DMS79 (cell line): ENCODE measurements at regions not wholly inside any gene's neighbourhood (a gene's known extent, or its start where the extent isn't known, plus 50 kb on each side); places are given as distances from the start of the nearest gene placed in this dataset.
A peak's percentile ranks its signal among the peaks of the same experiment; 100 is the strongest.

Source experiments
- DNase-seq: peaks from one replicate; lab custom pipeline; 2025; lab: John Stamatoyannopoulos, UW

- DNase-seq: no peak
Measured at GRCh38 chr11:130640526-130640925, 192.1 kb downstream of the ADAMTS15 start.

DNA sequence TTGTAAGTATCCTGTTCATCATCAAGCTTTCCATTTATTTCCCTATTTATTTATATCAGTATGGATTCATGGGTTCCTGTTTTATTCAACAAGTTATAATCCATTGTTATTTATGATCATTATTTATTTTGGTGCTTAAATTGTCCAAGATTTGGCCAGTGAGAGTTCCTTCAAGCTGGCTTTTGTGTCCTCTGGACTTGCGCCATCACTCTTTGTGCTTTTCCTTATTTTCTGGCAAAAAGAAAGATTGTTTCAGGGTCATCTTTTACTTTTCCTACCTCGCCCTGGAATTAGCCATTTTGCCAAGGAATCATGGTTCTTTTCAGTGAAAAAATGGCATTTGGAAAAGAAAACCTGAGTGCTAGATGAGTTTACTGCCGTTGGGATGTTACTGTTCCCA, 193.4 kb downstream of the ADAMTS15 start:
- DNase-seq: no peak

GRCh38 chr11:130642994-130643393, 194.5 kb downstream of the ADAMTS15 start:
- no peak for DNase-seq

- no peak for DNase-seq
Measured at GRCh38 chr11:130644187-130644586, 195.7 kb downstream of the ADAMTS15 start.

DNA sequence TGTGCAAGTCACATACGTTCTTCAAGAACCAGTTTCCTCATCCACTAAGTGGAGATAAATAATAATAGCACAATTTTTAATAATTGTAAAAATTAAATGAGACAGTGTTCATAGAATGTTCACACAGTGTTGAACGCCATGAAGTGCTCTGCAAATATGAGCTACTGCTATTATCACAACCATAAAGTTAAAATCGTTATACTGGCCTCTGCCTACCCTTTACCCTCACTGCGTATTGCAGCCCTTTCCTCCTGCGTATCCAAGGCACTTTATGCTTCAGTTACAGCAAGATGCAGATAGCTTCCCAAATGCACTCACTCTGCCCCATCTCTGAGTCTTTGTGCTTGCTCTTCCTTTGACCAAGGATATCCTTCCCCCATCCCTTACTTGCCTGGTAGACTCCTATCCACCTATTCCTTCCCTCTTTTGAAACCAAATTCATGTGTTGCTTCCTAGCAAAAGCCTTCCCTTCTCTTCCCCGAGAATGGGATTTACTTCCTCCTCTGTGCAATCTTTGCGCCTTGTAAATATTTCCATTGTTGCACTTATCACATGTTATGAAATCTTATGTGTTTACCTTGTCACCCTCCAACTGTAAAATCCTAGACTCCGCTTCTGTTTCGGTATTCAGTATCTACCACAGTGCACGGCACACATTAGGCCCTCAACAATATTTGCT, 196.9 kb downstream of the ADAMTS15 start:
- no peak for DNase-seq

DNA sequence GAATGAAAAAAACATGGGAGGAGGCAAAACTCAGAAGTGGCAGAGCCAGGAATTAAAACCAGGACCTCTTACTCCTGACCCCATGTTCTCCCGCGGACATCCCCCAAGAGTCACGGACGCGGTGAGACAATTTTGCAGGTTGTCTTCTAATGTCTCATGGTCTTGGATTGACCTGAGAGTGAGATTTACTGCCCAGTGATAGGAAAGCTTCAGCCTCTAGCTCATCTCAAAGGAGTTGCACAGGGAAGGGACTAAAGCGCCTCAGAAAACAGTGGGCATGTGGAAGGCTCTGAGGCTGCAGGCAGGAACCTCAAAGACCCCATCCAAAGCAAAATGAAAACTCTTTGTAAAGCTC, 197.4 kb downstream of the ADAMTS15 start:
- DNase-seq: no peak

- no peak for DNase-seq
Measured at GRCh38 chr11:130646881-130647280, 198.4 kb downstream of the ADAMTS15 start.

DNA sequence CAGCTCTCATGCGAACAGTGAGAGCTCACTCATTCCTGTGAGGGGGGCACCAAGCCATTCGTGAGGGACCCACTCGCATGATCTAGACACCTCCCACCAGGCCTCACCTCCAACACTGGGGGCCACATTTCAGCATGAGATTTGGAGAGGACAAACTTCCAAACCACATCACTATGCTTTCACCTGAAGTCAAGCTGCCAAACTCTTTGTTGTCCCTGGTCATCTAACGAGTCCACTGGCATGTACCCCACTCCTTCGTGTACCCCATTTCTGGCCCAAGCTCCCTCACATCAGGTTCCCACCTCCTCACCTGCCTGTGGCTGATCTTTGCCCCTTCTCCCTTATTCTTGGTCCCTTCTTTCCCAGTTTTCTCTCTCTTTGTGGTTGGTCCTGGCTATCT, 198.9 kb downstream of the ADAMTS15 start:
- no peak for DNase-seq

DNA sequence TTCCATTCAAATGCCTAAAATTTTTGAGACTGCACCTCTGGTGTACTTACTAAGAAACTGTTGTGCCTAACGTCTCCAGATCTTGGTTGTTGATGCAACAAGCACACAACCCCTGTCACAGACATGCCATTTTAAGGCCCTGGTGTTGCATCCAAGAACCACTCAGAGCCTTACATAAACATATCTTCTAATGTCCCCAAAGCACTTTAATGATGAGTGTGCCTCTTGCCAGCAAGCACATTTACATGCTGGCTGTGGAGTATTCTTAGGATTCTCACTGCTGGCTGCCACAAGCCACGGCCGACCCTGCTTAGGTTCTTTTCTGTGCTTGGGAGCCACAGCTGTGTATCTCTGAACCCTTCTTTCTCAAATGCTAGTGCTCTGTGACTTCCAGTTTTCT, 201.4 kb downstream of the ADAMTS15 start:
- peak; percentile 12 for DNase-seq

DNA sequence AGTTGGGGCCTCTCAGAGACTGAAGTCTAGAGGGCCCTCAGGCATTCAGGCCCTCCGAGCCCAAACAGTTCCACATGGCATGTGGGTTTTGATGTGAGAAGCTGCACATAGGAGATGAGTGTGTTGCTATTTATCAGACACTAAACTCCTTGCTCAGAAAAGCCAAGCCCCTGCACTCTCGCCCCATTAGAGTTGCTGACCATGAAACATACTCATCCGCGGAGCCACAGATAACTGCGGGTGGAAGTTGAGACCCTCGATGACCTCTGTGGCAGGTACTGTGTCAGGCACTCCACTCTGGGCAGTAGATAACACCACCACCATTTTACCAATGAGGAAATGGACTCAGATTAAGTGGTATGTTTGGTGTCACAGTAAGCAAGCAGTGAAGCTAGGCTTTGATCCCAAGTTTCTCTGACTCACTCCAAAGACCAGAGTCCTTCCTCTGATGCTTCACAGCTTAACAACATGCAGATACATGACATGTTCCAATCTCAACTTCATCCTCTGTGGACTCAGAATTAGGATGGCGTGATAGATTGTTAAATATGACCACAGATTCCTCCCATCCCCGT, 202.1 kb downstream of the ADAMTS15 start:
- DNase-seq: no peak

- no peak for DNase-seq
Measured at GRCh38 chr11:130651066-130651855, 202.8 kb downstream of the ADAMTS15 start.

- DNase-seq: no peak
Measured at GRCh38 chr11:130652671-130653335, 204.4 kb downstream of the ADAMTS15 start.

DNA sequence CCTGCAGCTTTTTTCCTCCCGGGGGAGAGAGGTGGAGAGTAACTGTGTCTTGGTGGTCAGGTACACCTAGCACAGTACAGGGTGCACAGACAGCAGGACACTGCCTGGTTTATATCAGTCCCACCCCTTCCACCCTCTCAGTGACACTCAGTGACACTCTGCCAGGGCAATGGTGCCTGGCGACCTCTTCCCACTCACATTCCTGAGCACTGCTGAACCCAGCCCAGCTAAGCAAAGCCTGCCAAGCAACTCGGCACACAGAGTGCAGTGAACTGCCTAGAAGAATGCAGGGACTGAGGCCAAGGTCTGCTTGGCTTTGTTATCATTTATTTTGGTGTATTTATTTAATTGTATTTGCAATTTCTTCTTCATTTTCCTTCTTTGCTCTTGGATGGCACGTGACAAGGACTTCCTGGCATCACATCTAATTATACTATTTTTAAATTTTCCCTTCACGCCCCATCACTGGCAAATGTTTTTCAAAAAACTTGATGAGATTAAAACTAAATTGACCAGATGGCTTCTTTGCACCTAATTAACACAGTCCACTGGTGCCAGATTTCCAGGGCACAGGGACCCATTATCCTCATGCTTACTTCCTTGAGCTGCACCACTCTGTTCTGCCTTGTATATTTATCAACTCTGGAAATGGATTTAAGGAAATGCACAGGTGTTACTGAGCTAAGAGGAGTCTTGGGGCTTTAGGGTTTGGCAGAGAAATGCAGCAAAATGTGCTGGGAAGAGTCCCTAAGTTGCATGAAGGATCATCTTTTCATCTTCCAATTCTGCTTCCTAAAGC, 205.6 kb downstream of the ADAMTS15 start:
- DNase-seq: no peak

DNA sequence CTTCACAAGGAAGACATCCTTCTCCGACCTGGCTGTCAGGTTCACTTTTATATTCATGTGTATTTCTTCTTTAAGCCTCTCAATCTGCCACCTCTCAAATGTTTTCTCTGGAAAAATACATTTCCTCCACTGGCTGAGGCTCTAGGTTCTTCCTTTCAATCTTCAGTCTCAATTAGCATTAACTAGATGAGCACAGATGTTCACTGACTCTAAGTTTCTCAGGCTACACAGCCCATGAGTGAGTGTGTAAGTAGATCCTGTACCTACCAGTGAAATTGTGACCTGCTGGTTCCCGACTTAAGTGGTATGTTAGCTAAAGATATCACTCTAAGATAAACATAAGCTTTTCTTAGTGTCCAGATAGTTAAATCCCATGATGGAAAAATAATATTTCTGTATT, 206.9 kb downstream of the ADAMTS15 start:
- DNase-seq: no peak

DNA sequence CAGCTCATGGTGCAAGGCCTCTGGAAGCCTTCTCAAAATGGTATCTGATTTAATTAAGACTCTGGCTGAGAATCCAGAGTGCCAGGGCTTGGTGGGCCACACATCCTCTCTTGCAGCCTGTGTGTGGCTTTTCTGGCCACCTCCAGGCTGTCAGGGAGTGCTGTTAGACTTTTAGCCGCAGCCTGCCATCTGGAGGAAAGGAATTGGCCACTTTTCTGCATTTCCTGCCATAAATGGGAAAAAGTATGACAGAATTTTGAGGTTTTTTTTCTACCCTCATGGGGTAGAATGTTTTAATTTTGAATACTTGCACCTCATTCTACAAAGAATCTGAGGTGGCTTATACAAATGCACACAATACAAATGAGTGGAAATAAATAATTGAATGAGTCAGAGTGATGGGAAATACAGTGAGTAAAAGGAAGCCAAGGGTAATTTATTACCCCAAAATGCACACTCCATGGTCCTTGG, 218.4 kb downstream of the ADAMTS15 start:
- DNase-seq: no peak

GRCh38 chr11:130668751-130669150, 220.3 kb downstream of the ADAMTS15 start:
- no peak for DNase-seq

GRCh38 chr11:130670200-130670599, 221.8 kb downstream of the ADAMTS15 start:
- no peak for DNase-seq

DNA sequence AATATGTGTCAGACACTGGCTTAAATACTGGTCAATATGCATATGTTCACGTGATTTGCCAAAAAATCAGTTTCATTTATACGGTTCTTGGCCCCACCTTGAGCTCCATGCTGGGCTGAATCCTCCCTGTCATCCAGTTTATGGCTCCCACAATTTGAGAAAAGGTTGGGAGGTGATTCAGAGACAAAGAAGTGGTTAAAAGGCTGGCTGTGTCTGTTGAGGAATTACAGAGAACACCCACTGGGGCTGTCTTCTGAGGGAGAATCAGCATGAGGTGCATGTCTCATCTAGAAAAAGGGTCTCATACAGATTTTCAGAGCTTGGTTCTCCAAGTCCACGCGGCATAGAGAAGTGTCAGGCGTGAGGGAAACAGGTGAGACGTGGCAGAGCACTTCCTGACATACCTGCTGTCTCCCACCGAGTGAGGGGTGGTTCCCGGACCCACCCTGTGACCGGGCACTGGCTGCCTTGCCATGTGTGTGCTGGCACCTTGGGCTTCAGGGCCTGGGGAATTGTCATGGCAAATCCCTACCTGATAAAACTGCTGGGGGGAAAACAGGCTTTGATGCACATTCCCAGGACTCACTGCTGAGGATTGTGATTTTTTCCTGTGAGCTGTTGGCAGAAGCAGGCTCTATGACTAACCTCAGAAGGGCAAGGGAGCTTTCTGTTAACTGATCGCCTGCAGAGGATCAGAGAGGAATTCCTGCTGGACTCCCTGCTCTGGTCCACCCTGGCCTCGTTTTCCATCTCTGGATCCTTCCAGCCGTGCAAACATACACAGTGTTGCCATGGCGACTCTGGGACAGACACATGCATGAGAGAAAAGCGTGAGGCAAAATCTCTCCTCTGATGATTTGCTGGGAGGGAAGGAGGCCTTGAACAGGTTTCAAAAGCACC, 223.6 kb downstream of the ADAMTS15 start:
- no peak for DNase-seq

DNA sequence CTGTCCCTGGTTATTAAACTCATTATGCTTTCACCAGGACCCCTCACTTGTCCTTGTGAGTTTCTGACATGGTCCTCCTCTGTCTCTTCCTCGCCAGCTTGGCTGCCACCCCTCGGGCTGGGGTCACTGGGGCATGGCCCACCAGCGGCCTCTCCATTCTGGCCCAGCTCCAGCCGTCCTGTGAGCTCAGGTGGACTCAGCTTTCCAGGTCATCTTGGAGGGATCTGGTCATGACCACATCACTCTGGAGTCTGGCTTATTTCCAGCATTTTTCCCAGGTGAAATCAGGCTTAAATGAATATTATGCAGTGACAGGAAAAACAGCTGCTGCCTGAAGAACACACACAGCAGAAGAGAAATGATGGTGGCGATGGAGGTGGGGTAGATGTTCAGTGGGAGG, 224.5 kb downstream of the ADAMTS15 start:
- no peak for DNase-seq

GRCh38 chr11:130673698-130674097, 225.3 kb downstream of the ADAMTS15 start:
- DNase-seq: no peak
